Parathyroid adenoma (tissue), 2 donors: ENCODE measurements at regions not wholly inside any gene's neighbourhood (a gene's known extent, or its start where the extent isn't known, plus 50 kb on each side); places are given as distances from the start of the nearest gene placed in this dataset.

ENCODE experiments used
- H2AFZ ChIP-seq: fragments of 300-600 bp; sonication (generic); one replicate; pipeline ENCODE4 v1.7.0; 2017; ENCODE audit warnings: antibody characterized with exemption, mild to moderate bottlenecking
- H3K27ac ChIP-seq: fragments of 300-600 bp; sonication (generic); one replicate; pipeline ENCODE4 v1.7.0; 2017
- H3K27me3 ChIP-seq: fragments of 300-600 bp; sonication (generic); one replicate; pipeline ENCODE4 v1.7.0; 2017; ENCODE audit warnings: low read length; ENCODE audit not compliant: control insufficient read depth, insufficient read depth
- H3K36me3 ChIP-seq: fragments of 300-600 bp; sonication (generic); one replicate; pipeline ENCODE4 v1.7.0; 2017; ENCODE audit warnings: low read length; ENCODE audit not compliant: control insufficient read depth, insufficient read depth
- H3K4me1 ChIP-seq: fragments of 300-600 bp; sonication (generic); one replicate; pipeline ENCODE4 v1.7.0; 2017; ENCODE audit warnings: control low read depth
- H3K4me2 ChIP-seq: fragments of 300-600 bp; sonication (generic); one replicate; pipeline ENCODE4 v1.7.0; 2017; ENCODE audit warnings: low read length
- H3K4me3 ChIP-seq: fragments of 300-600 bp; sonication (generic); one replicate; pipeline ENCODE4 v1.7.0; 2017; ENCODE audit warnings: low read depth, low read length
- H3K79me2 ChIP-seq: fragments of 300-600 bp; sonication (generic); one replicate; pipeline ENCODE4 v1.7.0; 2017; ENCODE audit warnings: control low read depth
- H3K9ac ChIP-seq: fragments of 300-600 bp; sonication (generic); one replicate; pipeline ENCODE4 v1.7.0; 2017; ENCODE audit warnings: mild to moderate bottlenecking
- H3K9me3 ChIP-seq: fragments of 300-600 bp; sonication (generic); one replicate; pipeline ENCODE4 v1.7.0; 2017; ENCODE audit warnings: low read length; ENCODE audit not compliant: control insufficient read depth
- CTCF ChIP-seq: fragments of 300-600 bp; sonication (generic); IDR thresholded peaks from one replicate; pipeline ENCODE4 v1.7.0; 2017; ENCODE audit warnings: antibody characterized with exemption, mild to moderate bottlenecking
- donor health status: primary hyperparathyroidism.

GRCh38 chr4:61024610-61025009 lies 175.5 kb upstream of the ADGRL3 start:
- H3K9me3 ChIP-seq = no peaks in the 10 kb centered on the region
- H3K9ac ChIP-seq = no peak overlapping the region
- H2AFZ ChIP-seq = no peak overlapping the region
- TF ChIP-seq CTCF = no peak
- no peaks in the 10 kb centered on the region for H3K4me1 ChIP-seq
- H3K36me3 ChIP-seq = no peaks in the 10 kb centered on the region
- no peaks in the 10 kb centered on the region for H3K27me3 ChIP-seq
- H3K27ac ChIP-seq = no peak overlapping the region
- H3K4me3 ChIP-seq = no peak overlapping the region
- H3K79me2 ChIP-seq = no peaks in the 10 kb centered on the region
- H3K4me2 ChIP-seq = no peak overlapping the region

DNA sequence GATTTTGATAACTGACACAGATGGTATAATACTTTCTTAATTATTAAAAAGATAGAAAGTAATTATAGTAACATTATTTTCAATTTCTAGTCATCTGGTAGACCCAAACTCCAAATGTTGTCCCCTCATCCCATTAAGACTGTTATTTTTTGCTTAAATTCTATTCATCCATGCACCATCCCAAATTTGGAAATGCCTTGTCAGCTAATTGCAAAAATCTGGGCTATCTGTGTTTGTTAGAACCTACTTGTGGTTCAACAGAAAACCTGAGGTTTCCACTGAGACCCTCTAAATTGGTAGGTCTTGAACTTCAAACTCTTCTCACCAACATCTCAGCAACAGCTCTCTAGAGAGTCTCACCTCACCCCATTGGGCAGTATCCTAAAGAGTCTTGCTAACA lies 172.2 kb upstream of the ADGRL3 start:
- no peaks in the 10 kb centered on the region for H3K27me3 ChIP-seq
- no peak overlapping the region for H3K4me3 ChIP-seq
- TF ChIP-seq CTCF = no peak
- H3K79me2 ChIP-seq = no peaks in the 10 kb centered on the region
- no peak overlapping the region for H2AFZ ChIP-seq
- no peak overlapping the region for H3K4me2 ChIP-seq
- H3K27ac ChIP-seq = no peak overlapping the region
- H3K9me3 ChIP-seq = no peaks in the 10 kb centered on the region
- no peaks in the 10 kb centered on the region for H3K36me3 ChIP-seq
- H3K9ac ChIP-seq = no peak overlapping the region
- H3K4me1 ChIP-seq = no peaks in the 10 kb centered on the region

DNA sequence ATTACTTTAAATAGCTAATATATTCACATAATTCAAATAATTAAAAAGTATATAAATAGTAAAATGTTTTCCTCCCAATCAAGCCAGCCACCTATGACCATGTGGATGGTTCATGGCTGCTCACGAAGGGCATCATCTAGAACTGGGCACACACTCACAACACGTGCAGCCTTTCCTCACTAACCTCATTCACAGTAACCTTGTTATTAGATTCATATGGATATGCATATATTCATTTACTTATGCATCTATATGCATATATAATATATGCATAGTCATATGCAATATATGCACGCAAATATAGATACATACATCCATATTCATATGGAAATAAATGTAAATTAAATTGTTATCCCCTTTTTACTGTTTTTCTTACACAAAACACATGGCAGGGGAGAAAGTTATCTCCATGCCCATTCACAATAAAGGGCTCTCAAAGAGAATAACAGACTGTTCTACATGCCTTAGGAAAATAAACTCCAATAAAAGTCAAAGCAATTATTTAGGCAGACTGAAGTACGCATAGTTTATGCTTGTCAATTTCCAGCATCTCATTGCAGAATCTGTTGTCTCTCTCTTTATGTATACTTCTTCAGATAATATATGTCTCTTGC lies 163.9 kb upstream of the ADGRL3 start:
- TF ChIP-seq CTCF = no peak
- no peaks in the 10 kb centered on the region for H3K9me3 ChIP-seq
- H3K9ac ChIP-seq = no peak overlapping the region
- H3K27ac ChIP-seq = no peak overlapping the region
- H3K79me2 ChIP-seq = no peaks in the 10 kb centered on the region
- no peaks in the 10 kb centered on the region for H3K36me3 ChIP-seq
- no peaks in the 10 kb centered on the region for H3K27me3 ChIP-seq
- no peak overlapping the region for H3K4me2 ChIP-seq
- no peak overlapping the region for H2AFZ ChIP-seq
- no peaks in the 10 kb centered on the region for H3K4me1 ChIP-seq
- H3K4me3 ChIP-seq = no peak overlapping the region

- Histone ChIP-seq H3K36me3 (no peaks in the 10 kb centered on the region), H3K9me3 (no peaks in the 10 kb centered on the region), H2AFZ (no peak overlapping the region), H3K79me2 (no peaks in the 10 kb centered on the region), H3K4me1 (no peaks in the 10 kb centered on the region), H3K4me3 (no peak overlapping the region), H3K4me2 (no peak overlapping the region), H3K27ac (no peak overlapping the region), H3K9ac (no peak overlapping the region), H3K27me3 (no peaks in the 10 kb centered on the region)
- TF ChIP-seq CTCF = no peak
Measured at GRCh38 chr4:61041527-61041926, 158.6 kb upstream of the ADGRL3 start.

GRCh38 chr4:61044837-61045236 lies 155.3 kb upstream of the ADGRL3 start:
- H2AFZ ChIP-seq = no peak overlapping the region
- no peaks in the 10 kb centered on the region for H3K36me3 ChIP-seq
- no peaks in the 10 kb centered on the region for H3K27me3 ChIP-seq
- no peaks in the 10 kb centered on the region for H3K4me1 ChIP-seq
- H3K9me3 ChIP-seq = no peaks in the 10 kb centered on the region
- H3K9ac ChIP-seq = no peak overlapping the region
- H3K79me2 ChIP-seq = no peaks in the 10 kb centered on the region
- H3K27ac ChIP-seq = no peak overlapping the region
- no peak overlapping the region for H3K4me3 ChIP-seq
- TF ChIP-seq CTCF = no peak
- H3K4me2 ChIP-seq = no peak overlapping the region
